ENCODE measurements at regions not wholly inside any gene's neighbourhood (a gene's known extent, or its start where the extent isn't known, plus 50 kb on each side); places are given as distances from the start of the nearest gene placed in this dataset.

GRCh38 chr3:94372026-94372425, 309.2 kb downstream of the NSUN3 start:
- TF ChIP-seq, protein P1, sequence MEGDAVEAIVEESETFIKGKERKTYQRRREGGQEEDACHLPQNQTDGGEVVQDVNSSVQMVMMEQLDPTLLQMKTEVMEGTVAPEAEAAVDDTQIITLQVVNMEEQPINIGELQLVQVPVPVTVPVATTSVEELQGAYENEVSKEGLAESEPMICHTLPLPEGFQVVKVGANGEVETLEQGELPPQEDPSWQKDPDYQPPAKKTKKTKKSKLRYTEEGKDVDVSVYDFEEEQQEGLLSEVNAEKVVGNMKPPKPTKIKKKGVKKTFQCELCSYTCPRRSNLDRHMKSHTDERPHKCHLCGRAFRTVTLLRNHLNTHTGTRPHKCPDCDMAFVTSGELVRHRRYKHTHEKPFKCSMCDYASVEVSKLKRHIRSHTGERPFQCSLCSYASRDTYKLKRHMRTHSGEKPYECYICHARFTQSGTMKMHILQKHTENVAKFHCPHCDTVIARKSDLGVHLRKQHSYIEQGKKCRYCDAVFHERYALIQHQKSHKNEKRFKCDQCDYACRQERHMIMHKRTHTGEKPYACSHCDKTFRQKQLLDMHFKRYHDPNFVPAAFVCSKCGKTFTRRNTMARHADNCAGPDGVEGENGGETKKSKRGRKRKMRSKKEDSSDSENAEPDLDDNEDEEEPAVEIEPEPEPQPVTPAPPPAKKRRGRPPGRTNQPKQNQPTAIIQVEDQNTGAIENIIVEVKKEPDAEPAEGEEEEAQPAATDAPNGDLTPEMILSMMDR (IDR thresholded peaks at IDR 0.05): no peak
- no peak for TF ChIP-seq POLR2A (IDR thresholded peaks at IDR 0.05)
